GM12872 (cell line): ENCODE measurements at regions not wholly inside any gene's neighbourhood (a gene's known extent, or its start where the extent isn't known, plus 50 kb on each side); places are given as distances from the start of the nearest gene placed in this dataset.

ENCODE experiments used
- CTCF ChIP-seq: IDR thresholded peaks from 3 replicates; pipeline ENCODE4 v1.5.1; 2011; ENCODE audit warnings: low read depth, mild to moderate bottlenecking, low read length, moderate library complexity; ENCODE audit not compliant: insufficient read depth

- TF ChIP-seq CTCF: no peak
These were observed 129.8 kb upstream of the FOXQ1 start for GRCh38 chr6:1181939-1182605.

DNA sequence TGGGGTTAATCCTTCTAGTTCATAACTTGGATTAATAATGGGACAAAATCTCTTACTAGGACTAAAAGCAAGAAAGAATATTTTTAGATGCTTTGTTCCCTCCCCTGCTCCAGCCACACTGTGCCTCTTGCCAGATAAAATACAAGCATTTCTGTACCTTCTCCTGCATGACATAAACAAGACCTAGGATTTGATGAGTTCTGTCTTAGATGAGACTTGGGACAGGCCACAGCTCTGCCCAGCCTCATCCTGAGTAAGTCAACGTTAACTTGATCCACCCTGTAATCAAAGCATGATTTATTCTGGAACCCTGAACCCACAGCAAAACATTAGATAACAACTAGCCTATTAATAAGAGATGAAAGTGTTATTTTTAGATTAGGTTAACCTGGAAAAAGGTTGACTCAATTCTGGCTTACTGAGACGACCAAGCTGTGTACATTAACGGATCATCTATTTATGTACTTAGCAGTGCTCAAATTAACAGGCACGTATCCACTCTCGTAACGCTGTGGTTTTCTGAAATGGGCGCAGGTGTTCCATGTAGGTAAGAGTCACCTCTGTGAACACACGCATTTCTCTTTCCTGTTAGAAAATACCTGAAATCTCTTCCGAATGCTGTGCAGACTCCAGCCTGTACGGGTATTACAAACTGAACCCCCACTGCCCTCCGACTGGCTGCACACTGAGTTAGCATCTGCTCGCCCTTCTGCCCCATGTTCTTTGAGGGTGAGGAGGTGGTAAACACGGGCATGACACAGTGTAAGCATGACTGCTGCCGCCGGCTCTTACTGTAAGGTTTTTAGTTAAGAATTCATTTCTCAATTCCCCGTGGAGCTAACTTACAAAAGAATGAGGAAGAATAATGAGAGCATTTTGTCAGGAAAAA lies 132.1 kb upstream of the FOXQ1 start:
- no peak for TF ChIP-seq CTCF

DNA sequence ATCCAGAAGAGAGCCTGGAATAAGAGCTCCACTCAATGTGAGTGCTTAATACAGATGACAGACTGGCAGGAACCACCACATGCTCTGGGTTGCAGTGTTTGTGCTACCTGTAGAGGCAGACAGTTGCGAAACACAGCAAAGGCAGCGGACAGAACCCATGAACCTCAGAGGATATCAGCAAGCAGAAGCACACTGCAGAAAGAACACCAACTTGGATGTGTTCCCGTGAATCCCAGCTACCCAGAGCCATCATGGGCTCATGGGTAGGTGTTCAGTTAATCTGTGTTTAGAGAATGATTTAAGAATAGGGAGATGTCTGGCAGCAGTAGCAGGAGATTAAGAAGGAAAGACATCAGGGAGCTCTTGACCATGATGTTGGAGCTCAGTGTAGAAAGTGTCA lies 133.3 kb upstream of the FOXQ1 start:
- no peak for TF ChIP-seq CTCF

GRCh38 chr6:1176567-1176966 lies 135.3 kb upstream of the FOXQ1 start:
- TF ChIP-seq CTCF: no peak

- no peak for TF ChIP-seq CTCF
These were observed 136.0 kb upstream of the FOXQ1 start for GRCh38 chr6:1175877-1176276.

DNA sequence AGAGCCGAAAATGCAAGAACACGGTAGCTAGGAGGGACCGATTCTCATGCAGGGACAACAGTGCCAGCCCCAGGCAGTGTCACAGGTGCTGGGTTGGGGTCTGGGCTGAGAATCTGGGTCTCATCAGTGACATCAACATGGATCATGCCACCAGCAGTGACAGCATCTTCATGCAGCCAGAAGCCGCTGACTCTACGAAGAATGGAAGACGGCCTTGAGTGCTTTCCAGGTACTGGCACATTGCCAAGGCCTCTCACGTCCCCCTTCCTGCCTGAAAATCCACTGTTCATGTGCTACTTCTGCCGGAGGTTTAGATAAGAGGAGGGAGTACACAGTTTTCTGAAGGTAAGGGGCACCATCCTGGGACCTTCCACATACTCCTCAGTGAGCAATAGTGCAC lies 141.1 kb upstream of the FOXQ1 start:
- TF ChIP-seq CTCF: no peak

- no peak for TF ChIP-seq CTCF
These were observed 147.3 kb upstream of the FOXQ1 start for GRCh38 chr6:1164600-1164999.
